GM21528 (cell line): ENCODE measurements at regions not wholly inside any gene's neighbourhood (a gene's known extent, or its start where the extent isn't known, plus 50 kb on each side); places are given as distances from the start of the nearest gene placed in this dataset.

ENCODE experiments used
- ATAC-seq: cut with Tn5 transposase; IDR thresholded peaks from one replicate; pipeline ENCODE4 v1.9.1; 2021; ENCODE audit warnings: mild to moderate bottlenecking, moderate library complexity; ENCODE audit not compliant: unreplicated experiment, low FRiP score

GRCh38 chr4:135239964-135240363 is 1038.4 kb upstream of the PABPC4L start:
- ATAC-seq: no peak

DNA sequence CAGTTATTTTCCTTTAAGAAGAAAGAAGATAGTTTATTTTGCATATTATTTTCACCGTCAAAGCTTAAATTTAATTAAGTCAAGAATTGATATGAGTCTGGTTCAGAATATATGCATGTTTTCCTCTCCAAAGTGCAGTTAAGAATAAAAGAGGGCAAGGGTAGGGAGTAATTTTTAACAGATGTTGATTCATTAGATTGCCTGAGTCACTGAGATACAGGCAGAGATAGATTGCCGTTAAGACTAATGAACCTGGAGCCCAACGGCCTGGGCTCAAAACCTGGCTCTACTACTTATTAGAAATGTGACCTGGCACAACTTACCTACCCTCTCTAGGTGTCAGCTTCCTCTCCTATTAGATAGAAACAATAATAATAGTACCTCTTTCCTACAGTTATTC is 1037.4 kb upstream of the PABPC4L start:
- ATAC-seq: no peak

- no peak for ATAC-seq
Measured at GRCh38 chr4:135236048-135236447, 1034.5 kb upstream of the PABPC4L start.

DNA sequence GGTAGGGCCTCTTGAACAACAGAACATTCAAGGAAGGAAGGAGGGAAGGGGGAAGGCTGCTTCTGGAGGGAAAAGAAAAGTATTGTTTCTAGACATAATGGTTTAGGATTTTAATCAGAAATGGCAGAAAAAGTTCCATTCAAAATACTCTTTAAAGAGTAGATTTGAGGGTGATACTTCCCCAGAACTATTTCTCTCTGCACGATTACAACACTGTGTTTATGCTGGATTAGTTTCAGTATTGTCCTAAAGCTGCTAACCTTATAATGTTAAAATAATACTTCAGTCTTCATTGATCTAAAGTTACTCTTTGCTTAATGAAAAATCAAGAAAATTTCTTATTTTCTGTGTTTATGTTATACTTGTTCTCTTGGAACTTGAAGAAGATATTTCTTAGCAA is 1026.3 kb upstream of the PABPC4L start:
- ATAC-seq: no peak

GRCh38 chr4:135225551-135225950 is 1024.0 kb upstream of the PABPC4L start:
- ATAC-seq: no peak

DNA sequence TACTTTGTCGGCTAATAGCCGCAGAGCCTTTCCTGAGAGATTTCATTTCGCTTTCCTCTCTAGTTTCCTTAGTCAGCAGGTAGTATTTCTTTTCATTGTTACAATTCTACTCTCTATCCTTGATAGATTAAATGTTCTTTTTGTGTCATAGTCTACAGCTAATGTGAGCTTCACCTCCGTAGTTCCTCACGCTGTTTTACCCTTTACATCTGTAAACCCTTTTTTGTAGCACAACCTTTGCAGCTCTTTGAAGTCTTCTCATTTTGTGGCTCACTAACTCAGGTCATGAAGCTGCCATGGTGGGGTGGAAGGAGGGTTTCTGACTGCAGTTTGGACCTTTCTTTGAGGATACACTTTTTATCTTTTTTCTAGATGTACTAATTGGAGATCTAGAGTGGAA is 1008.8 kb upstream of the PABPC4L start:
- ATAC-seq: no peak

- no peak for ATAC-seq
Measured at GRCh38 chr4:135207531-135207930, 1005.9 kb upstream of the PABPC4L start.

GRCh38 chr4:135204311-135204710 is 1002.7 kb upstream of the PABPC4L start:
- ATAC-seq: no peak

GRCh38 chr4:135201081-135201480 is 999.5 kb upstream of the PABPC4L start:
- ATAC-seq: no peak

DNA sequence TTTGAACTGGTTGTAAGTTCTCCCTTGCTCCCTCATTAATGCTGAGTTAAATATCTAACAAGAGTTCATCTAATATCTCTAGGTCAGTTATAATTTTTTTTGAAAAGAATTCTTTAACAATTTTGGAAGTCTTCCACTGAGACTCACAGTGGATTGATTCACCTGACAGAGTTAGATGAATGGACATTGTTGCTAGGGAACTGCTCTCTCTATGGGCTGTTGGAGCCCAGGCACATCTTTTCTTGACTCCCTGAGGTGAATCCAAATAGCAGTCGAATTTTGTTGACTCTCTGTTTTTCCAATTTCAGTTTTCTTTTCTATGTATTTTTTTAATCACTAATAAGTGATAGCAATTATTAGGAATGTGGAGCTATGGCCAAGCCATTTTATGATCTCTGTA is 996.1 kb upstream of the PABPC4L start:
- ATAC-seq: no peak

GRCh38 chr4:135194477-135194876 is 992.9 kb upstream of the PABPC4L start:
- no peak for ATAC-seq

- no peak for ATAC-seq
Measured at GRCh38 chr4:135192751-135193535, 991.4 kb upstream of the PABPC4L start.

DNA sequence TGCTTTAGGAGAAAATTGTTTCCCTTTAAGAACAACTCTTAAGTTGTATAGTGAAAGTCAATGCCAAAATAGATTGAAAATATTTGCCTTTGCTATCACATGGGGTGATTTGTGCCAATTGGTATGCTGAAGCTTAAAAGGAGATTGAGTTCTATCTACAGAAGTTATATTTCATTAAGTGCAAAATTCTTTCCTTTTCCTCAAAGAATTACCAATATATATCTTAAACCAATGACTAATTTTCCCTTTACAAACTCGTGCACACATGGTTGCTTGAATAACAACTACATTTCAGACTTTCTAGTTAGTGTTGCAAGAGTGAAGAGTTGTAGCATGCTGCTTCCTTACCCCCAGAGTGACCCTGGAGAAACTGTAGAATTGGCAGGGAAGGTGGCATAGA is 990.0 kb upstream of the PABPC4L start:
- ATAC-seq: no peak

- no peak for ATAC-seq
Measured at GRCh38 chr4:135186002-135186401, 984.4 kb upstream of the PABPC4L start.

DNA sequence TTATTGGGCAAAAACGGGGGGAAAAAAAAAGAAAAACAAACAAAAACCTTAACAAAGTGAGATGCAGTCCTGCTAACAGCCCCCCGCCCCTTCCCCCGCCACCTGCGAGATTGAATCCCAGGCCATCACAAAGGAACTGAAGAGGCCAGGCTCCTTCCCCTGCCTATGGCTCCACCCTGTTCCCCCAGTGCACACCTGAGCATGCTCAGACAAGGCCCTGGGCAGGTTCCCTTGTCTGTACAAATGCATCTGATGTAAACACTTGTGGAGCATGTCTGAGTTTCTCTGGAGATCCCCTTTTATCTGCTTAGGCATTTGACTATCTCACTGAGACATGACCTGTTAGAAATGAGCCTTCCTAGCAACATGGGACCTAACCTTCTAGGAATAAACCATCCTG is 983.7 kb upstream of the PABPC4L start:
- no peak for ATAC-seq

DNA sequence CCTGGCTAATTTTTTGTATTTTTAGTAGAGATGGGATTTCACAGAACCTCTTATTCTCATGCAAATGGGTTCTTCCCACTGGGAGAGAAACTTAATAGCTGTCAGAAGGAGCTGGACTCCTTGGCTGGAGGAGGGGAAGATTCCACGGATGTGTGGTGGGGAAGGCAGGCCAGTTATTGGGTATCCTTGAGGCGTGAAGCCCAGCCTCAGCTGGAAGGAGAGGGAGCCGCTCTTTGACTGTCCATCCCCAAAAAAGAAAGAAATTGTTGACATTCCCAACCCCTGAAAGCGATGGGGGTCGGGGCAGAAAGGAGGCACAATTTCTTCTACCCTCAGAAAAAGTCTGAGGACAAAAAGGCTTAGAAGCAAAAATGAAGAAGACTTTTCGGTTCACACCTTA is 983.1 kb upstream of the PABPC4L start:
- no peak for ATAC-seq

DNA sequence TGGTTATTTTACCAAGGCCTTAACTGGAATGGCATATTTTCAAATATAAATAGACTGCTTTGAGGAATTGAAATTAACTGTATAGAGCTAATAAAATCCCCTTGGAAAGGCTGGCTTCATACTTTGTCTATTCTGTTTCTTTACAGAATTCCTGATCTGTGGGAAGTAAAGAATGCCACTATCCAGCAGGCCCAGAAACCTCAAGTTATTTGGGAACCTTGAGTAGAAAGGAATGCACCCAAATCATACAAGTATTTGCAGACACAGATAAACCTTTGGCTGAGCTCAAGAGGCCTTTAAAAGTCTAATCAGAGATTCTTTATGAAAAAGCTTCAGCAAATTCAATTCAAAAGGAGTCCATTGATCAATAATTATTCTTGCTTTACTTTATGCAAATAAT is 975.7 kb upstream of the PABPC4L start:
- ATAC-seq: no peak

GRCh38 chr4:135166661-135167060 is 965.1 kb upstream of the PABPC4L start:
- no peak for ATAC-seq

- no peak for ATAC-seq
Measured at GRCh38 chr4:135164601-135165000, 963.0 kb upstream of the PABPC4L start.

GRCh38 chr4:135144498-135144897 is 942.9 kb upstream of the PABPC4L start:
- no peak for ATAC-seq

- ATAC-seq: no peak
Measured at GRCh38 chr4:135124196-135124595, 922.6 kb upstream of the PABPC4L start.

DNA sequence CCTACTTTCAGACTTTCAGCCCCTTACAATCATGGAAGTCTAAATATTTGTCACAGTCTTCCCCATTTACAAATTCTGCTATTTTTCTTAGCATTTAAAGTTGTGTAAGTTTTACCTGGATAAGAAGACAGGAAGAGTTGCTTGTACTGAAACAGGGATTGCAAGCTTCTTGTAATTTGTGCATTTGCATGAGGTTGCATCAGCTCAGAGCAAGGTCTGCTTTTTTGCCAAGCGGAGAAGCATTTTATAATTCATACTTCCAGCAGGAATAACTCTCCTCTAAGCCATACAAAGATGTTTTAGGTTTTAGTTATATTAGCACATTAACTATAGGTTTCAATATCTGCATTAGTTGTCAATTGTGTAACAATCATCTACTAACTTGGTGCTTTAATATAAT is 922.0 kb upstream of the PABPC4L start:
- ATAC-seq: no peak

DNA sequence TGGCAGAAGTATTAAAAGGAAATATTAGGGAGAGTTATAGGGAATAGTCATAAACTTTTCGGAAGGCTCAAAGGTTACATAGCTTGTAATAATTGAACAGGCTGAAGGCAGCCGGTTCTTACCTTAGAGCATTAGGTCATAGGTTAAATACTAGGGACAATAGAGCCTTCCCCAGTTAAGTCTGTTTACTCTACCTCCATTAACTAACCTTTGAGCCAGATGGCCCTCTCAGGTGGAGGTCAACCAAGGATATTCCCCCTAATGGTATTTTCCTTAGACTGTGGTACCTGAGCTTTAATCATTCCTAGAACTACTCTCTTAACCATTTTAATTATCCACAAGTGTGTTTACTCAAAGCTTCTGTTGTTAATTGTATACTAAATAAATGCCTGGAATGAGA is 920.9 kb upstream of the PABPC4L start:
- ATAC-seq: no peak
